NCI-H1694 treated with DMSO at 0.1 percent for 48 hours (cell line): ENCODE measurements at regions not wholly inside any gene's neighbourhood (a gene's known extent, or its start where the extent isn't known, plus 50 kb on each side); places are given as distances from the start of the nearest gene placed in this dataset.

ENCODE experiments used
- DNase-seq: peaks from one replicate; lab custom pipeline; 2025; lab: John Stamatoyannopoulos, UW

DNA sequence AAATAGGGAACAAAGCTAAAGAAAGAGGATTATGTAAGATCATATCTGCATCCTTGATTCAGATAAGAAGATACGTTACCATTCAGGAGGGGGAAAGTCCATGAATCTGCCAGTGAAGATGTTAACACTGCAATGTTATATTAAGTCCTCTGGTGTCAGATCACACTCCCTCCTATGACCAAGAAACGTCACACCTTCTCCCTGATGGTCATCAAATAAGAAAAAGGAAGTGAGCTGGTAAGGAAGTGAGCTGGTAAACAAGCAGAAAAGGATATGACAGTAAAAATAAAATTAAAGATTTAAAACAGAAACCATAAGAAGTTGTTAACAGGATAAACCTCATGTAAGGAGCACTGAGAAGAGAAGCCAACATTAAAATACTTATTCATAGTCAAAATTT, 340.2 kb downstream of the SEC23A start:
- DNase-seq, result no peak

DNA sequence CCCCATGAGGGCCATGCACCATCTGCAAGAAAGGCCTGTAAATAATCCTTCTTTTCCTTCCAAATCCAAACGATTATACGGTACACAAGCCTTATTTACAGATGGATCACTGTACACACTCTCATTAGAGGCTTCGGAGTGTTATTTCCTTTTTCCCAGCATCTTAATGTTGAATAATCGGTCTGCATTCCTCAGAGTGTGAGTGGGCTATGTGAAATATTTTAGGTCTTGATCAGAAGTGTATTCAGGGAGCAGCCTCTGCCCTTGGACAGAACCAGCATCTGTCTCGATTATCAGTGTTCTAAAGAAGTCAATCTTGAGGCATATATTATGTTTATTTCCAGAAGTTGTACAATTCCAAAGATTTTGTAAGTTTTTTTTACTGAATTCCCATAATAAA, 340.6 kb downstream of the SEC23A start:
- no peak for DNase-seq

DNA sequence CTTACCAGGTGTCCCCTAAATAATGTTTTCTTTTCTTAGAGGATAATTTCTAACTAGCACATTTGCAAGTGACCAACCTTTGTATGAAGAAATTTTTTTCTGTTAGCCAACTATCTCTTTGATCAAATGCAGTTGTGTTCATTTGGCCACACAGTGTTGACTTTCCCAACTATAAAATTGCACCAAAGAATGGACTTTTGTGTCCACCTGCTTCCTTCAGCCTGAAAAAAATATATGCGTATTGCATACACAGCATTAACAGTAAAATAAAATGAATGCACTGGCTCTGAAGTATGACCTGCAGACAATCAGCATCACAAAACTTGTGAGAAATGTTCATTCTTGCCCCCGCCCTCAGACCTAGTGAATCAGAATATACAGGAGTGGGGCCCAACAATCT, 342.0 kb downstream of the SEC23A start:
- DNase-seq, result no peak

DNA sequence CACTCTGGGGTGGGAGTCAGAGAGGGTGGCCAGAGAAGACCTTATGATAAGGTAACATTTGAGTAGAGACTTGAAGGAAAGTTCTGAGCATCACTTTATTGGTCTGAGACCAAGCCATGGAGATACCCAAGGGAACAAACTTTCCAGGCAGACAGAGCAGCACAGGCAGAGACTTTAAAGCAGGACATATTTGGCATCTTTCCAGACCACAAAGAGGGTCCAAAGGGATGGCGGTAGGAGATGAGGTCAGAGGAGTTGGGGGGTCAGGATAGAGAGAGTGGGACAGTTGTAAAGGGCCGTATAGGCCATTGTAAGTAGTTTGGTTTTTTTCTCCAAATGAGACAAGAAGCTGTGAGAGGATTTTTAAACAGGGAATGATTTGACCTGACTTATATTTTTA, 344.4 kb downstream of the SEC23A start:
- DNase-seq, result no peak

DNA sequence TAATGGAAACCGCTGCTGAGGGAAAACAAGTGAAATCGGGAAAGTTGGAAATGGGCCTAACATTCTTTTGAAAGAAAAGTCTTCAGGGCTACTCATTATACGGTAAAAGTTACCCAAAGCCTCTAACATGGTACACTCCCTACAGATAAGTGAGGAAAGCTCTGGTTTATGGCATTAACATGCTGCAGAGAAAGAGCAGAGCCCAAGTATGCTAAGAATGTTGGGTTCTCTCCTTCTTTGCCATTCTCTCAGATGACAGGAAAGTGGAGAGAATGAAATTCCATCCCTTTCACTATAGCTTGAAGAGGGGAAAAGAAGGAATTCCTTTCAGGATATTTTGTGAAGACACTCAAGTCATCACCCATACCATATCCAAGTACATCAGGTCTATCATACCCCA, 348.0 kb downstream of the SEC23A start:
- no peak for DNase-seq

DNA sequence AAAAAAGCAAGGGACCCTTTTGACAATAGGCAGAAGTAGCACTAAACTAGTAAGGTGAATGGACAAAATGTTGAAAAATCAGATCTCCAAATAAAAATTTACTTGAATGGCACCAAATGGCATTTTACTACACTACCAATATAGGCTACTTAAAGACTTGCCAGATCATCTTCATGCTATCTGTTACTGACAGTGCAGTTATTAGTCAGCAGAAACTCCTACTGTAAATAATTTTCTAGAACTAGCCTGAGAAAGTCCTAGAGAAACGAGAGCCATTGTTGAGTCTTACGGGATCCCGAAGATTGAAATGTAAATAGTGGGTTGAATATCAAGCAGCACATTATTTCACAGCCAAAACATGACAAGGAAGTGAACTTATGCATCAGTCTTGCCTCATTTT, 350.3 kb downstream of the SEC23A start:
- no peak for DNase-seq

DNA sequence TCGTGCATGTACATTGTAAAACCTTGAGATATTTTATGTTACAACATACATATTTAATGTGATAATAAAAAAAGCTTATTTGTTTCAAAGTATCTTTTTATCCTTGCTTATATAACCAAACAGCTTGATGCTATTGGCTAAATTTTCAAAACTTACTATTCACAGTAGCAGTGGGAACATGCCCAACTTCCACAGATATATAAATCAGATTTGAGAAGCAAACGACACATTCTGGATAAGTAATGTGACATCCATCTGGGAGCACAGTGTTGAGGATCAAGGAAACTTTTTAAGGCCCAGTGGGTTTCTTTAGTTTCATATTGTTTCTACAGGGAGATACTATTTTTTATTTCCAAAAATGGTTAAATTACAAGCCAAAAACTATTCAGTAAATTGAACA, 350.7 kb downstream of the SEC23A start:
- no peak for DNase-seq

DNA sequence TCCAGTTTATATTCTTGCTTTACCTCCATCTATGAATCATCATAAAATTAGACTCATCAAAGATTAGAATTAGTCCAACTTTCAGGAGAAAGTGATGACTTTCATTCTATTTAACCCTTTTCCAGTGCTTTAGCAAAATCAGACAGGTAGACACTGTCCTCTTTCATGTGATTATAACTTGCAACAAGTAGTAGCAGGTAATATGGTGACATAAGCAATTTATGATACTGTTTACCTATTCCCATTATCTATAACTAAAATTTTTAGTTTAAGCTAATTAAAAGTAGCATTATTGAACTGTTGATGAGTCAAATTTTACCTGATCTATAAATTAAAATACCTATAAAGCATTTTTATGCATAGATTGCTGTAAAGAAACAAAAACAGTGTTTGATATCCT, 351.6 kb downstream of the SEC23A start:
- DNase-seq, result no peak

DNA sequence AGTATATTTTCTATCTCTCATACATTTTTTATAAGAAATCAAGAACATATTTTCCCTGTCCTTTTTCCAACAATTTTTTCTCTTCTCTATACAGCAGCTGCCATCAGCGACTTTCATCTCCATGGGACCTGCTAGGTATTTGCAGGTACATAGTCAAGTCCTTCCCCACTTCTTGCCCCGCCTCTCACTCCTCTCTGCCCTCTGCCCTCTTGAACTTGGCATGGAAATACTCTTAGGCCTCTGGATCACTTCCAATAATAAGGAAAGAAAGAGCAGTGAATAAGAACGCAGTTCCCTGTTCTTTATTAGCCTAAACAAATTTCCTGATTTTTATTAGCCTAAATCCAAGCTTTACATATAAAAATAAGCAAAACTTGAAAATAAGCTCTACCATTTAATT, 353.1 kb downstream of the SEC23A start:
- no peak for DNase-seq

DNA sequence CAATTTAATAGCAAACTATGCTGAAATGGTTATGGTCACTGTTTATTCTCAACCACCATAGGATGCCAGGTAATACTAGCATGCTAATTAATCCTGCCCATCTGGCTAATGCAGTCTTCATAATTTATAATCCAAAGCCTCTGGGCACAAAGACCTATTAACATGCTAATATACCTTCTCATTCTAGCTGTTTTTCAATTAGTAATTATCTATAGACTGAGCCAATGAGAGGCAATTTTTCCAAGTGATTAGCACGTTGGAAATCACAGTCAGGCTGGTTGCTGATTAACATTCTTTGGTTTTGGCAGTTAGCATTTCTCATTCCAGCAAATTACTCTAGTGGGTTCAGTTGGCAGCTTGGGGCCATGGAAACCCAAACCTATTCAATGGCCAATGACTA, 357.2 kb downstream of the SEC23A start:
- no peak for DNase-seq

DNA sequence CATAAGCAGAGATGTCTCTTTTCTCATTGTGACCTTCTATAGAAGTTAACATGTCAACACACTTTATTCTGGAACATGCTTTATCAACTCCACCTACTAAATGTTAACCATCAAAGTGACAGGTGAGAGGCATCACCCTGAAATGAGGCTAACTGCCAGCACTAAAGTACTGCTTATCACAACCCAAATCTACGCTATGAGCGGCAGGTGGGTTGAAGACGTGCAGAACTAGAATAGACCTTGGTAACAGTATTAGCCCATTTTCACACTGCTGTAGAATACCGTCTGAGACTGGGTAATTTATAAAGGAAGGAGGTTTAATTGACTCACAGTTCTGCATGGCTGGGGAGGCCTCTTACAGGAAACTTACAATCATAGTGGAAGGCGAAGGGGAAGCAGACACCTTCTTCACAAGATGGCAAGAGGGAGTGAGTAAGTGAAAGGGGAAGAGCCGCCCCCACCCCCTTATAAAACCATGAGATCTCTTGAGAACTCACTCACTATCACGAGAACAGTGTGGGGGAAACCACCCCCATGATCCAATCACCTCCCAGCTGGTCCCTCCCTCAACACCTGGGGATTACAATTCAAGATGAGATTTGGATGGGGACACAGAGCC, 359.0 kb downstream of the SEC23A start:
- DNase-seq, result no peak

DNA sequence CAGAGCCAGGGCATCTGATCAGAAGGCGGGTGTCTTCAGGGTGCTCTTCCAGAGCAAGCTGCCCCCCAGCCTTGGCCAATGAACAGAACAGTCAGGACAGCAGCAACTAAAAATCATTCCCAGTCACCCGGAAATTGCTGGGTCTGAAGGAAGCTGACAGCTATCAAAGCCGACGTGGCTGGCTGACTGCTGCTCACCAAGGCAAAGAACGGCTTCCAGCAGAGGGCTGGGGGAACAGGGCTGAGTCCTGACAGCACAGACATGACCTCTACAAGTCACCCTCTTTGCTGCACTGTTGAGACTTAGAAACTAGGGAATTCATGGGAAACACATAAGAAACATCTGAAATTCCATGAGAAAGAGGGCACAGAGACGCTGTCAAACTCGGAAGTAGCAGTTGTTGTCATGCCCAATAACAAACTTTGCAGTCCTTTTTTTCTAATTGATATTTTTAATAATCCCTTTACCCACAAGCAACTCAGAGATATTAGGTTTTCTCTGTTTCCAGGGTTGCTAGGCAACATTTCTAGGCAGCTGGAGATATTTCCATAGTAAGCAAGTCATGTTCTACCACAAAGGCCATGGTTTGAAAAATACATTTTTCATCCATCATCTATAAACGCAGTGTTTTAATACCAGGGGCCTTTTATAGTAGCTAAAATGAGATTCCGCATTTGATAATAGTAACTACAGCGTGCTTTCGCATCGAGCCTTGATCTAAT, 365.2 kb downstream of the SEC23A start:
- no peak for DNase-seq

DNA sequence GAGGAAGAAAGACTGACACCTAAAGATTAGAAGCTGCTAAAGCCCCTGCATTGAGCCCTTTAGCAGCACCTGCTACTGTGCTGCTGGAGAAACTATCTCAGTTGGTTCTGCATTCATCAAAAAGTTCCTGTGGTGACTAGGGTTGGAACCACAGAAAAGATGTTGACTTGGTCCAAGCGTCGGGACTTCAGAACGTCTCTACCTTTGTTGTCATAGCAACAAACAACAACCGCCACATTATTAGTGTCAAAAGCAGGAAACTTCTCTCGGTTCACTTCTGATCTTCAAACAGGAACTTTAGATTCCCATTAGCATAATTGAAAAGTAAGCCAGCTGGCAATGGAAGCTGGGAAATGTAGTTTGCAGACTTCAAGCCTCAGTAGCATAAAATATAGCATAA, 368.0 kb downstream of the SEC23A start:
- no peak for DNase-seq

DNA sequence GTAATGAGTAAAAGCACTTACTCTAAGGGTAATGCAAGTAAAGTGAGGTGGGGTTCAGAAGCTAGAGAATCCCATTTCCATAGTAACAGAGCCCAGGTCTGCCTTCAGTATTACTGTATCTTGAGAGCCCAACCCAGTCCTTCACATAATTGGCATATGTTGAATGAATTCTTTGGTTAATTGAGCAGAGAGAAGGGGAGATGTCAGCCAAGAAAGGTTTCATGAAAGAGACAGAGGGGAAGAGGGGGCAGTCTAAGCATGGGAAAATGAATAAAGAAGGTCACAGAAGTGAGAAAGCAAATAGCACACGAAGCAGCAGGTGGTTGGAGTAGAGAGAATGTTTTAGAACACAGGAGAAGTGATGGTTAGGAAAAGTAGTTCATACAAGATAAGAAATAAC, 371.1 kb downstream of the SEC23A start:
- DNase-seq, result no peak

DNA sequence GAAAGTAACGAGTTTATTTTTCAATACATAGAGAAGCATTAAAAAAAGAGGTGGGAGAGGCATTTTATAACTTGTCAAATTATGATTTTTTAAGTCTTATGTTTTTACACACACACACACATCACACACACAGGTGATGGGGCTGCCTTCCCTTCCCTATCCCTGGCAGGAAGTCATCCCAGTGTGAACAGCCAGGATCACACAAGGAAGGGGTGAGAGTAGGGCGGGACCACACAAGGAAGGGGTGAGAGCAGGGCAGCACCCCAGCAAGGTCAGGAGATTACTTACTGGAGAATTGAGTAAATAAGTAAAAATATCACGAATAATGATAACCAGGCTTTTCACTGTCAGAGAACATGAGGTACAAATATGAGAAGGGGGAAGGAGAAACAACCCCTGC, 372.6 kb downstream of the SEC23A start:
- no peak for DNase-seq

DNA sequence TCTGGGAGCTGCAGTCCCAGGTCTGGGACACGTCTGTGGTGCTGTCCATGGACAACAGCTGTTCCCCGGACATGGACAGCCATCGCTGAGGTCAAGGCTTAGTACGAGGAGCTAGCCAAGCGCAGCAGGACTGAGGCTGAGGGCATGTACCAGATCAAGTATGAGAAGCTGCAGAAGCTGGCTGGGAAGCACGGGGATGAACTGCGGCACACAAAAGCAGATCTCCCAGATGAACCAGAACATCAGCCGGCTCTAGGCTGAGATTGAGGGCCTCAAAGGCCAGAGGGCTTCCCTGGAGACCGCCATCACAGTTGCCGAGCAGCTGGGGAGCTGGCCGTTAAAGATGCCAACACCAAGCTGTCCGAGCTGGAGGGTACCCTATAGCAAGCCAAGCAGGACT, 375.3 kb downstream of the SEC23A start:
- no peak for DNase-seq

DNA sequence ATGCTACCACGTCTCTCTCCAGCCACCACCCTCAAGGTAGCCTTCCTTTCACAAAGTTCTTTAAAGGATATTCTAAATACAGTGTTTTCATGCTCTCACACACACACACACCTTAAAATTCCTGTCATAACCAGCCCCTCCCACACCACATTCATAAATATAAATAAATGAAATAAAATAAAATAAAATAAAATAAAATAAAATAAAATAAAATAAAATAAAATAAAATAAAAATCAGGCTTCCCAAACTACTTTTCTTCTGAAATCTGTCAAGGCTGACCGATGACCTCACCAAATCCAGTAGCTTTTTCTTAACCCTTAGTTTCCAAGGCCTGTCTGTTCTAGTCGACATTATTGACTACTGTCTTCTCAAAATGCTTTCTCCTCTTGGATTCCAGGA, 378.4 kb downstream of the SEC23A start:
- DNase-seq, result no peak

DNA sequence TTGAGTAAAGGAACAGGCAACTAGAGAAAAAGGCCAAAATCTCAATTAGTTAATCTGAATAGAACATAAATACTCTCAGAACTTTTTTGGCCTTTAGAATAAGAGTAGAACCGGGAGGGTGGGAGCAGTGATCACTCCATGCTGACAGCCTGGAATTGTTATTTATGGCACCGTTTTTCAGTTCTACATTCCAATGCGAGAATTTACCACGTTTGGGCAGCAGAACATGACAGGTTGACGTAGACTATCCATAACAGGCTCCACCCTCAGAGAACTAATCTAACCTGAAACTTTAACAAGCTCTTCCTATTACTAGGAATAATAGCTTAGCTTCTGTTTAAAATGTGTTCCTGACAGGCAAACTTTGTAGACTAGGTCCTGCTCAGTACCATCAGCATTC, 379.1 kb downstream of the SEC23A start:
- DNase-seq, result no peak

DNA sequence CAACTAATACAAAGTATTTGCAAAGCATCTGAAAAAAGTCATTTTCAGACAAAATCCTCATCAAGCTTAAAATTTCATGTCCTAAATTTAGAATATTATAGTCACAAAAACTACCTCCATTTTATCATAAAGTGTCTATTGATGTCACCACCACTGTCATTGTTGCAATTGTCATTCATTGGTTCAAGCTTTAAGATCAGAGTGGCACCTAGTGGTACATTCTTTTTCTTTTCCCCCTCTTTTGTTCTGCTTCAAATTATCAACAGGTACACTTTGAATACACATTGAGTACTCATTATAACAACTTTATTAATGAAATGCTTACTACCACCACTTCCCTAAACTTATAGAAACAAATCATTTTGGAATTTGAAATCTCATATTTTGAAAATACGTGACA, 379.8 kb downstream of the SEC23A start:
- DNase-seq, result no peak

DNA sequence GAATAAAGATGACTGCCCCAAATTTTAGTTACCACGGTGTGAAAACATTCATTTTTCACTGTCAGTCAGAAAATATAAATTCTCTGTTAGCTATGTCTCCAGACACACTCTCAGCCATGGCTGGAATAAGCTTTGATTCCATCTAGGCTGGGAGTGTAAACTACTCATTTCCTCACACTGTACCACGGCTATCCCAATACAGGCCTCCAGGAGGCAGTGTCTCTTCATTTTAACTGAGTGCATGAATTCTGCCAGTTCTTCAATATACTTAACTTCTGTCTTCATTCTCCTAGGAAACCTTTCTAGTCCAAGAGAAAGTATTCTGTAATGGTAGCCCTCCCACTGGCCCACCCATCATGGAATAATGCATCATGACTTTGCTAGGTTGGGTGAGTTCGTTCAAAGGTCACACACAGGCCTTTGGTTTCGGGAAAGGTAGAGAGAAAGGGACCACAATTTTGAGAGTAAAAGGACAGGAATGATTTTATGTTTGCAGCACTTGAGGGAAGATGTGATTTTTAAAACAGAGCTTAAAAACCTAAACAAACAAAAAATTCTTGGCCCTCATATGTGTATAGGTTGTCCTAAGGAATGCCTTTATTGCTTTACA, 381.1 kb downstream of the SEC23A start:
- DNase-seq, result peak; percentile 28

DNA sequence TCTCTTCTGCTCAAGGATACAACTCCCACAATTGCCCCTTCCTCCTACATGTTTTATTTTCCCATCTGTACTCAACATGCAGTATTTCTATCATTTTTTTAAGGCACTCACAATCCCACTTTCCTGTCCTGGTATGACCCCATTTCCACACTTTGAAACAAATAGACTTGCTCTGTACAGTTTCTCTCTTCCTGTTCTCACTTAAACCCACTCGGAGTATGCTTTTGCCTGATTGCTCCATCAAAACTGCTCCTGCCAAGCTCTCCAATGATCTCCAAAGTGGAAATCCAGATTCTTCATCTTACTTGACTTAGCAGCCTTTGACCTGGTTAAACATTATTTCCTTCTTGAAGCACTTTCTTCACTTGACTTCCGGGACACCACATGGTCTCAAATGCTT, 384.5 kb downstream of the SEC23A start:
- no peak for DNase-seq

DNA sequence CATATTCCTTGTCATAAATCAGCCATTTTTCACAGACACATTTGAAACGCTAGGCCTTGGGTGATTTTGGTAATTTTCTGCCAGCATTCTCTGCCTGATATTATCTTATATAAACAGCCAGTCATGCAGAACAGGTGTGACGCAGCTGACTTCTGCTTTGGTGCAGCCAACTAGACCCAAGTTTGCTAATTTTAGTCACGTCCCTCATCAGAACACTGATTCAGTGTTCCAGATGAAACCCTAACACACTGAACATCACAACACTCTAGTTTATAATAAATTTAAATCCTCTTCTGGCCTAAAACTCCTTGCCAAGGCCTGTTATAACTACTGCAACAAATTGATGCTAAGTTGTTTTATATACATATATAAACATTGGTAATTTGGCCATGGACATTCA, 386.1 kb downstream of the SEC23A start:
- peak; percentile 96 for DNase-seq

DNA sequence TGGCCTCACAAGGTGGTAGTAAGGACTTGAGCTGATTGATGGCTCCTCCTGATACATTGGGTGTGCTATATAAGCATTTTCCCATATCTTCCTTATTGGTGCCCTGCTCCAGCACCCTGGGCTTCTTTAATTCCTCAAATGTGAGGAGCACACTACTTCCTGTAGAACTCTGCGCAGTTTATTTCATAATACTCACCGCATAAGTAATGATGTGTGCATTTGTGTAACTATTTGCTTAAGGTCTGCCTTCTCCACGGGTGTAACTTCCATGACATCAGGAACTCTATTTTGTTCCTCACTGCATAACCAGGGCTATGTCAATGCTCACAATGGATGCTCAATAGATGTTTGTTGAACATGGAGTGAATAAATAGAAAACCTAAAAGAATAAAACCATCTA, 392.2 kb downstream of the SEC23A start:
- no peak for DNase-seq

DNA sequence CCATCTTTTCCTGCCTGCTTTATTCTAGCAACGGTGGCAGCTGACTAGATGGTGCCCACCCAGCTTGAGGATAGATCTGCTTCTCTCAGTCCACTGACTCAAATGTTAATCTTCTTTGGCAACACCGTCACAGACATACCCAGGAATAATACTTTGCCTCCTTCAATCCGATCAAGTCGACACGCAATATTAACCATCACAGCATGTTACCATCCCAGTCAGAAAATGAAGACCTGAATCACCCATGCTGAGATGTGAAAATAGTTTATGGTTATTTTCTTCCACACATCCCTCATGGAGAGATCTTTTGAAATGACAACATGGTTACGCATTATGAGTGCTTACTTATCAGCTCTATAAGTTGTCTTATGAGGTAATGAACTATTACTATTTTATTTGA, 392.8 kb downstream of the SEC23A start:
- DNase-seq, result no peak
